ENCODE measurements at regions not wholly inside any gene's neighbourhood (a gene's known extent, or its start where the extent isn't known, plus 50 kb on each side); places are given as distances from the start of the nearest gene placed in this dataset.

- H3K4me3 ChIP-seq (ENCODE audit: low read depth, low read length), result no peak overlapping the region
- TF ChIP-seq CTCF (conservative IDR thresholded peaks at IDR 0.05; ENCODE audit: low read depth, low read length), result no peak
- DNase-seq (ENCODE audit: low read depth), result no peak
Observed at GRCh38 chr2:137813176-137813575, 151.1 kb upstream of the HNMT start.

- no peak overlapping the region for H3K4me3 ChIP-seq (ENCODE audit: low read depth, low read length)
- no peak for DNase-seq (ENCODE audit: low read depth)
- TF ChIP-seq CTCF (conservative IDR thresholded peaks at IDR 0.05; ENCODE audit: low read depth, low read length), result no peak
Observed at GRCh38 chr2:137817058-137817457, 147.2 kb upstream of the HNMT start.

- TF ChIP-seq CTCF (conservative IDR thresholded peaks at IDR 0.05; ENCODE audit: low read depth, low read length), result no peak
- no peak overlapping the region for H3K4me3 ChIP-seq (ENCODE audit: low read depth, low read length)
- DNase-seq (ENCODE audit: low read depth), result no peak
Observed at GRCh38 chr2:137823196-137823595, 141.1 kb upstream of the HNMT start.

- TF ChIP-seq CTCF (conservative IDR thresholded peaks at IDR 0.05; ENCODE audit: low read depth, low read length), result no peak
- no peak overlapping the region for H3K4me3 ChIP-seq (ENCODE audit: low read depth, low read length)
- DNase-seq (ENCODE audit: low read depth), result no peak
Observed at GRCh38 chr2:137824501-137824900, 139.8 kb upstream of the HNMT start.

GRCh38 chr2:137826373-137827372, 137.6 kb upstream of the HNMT start:
- no peak for DNase-seq (ENCODE audit: low read depth)
- no peak for TF ChIP-seq CTCF (conservative IDR thresholded peaks at IDR 0.05; ENCODE audit: low read depth, low read length)
- no peak overlapping the region for H3K4me3 ChIP-seq (ENCODE audit: low read depth, low read length)

- no peak for TF ChIP-seq CTCF (conservative IDR thresholded peaks at IDR 0.05; ENCODE audit: low read depth, low read length)
- no peak for DNase-seq (ENCODE audit: low read depth)
- H3K4me3 ChIP-seq (ENCODE audit: low read depth, low read length), result no peak overlapping the region
Observed at GRCh38 chr2:137828624-137829023, 135.6 kb upstream of the HNMT start.

- TF ChIP-seq CTCF (conservative IDR thresholded peaks at IDR 0.05; ENCODE audit: low read depth, low read length), result no peak
- no peak overlapping the region for H3K4me3 ChIP-seq (ENCODE audit: low read depth, low read length)
- no peak for DNase-seq (ENCODE audit: low read depth)
Observed at GRCh38 chr2:137829251-137829650, 135.0 kb upstream of the HNMT start.

Measured in choroid plexus epithelial cell (primary cell).